Upper lobe of left lung (tissue), 4 donors: ENCODE measurements at regions not wholly inside any gene's neighbourhood (a gene's known extent, or its start where the extent isn't known, plus 50 kb on each side); places are given as distances from the start of the nearest gene placed in this dataset.

Experiments used
- CTCF ChIP-seq, 6 experiments: fragments of 450-650 bp in 4 of 6; fragments of 200-600 bp in 2 of 6; sonication (generic) in 2 of 6; IDR thresholded peaks; one replicate each; pipeline ENCODE4 v1.5.1; 2016 to 2019; ENCODE audit warnings: antibody characterized with exemption in 6 of 6
- EP300 ChIP-seq, 4 donors: sonication (generic); formaldehyde crosslinking; IDR thresholded peaks; one replicate each; pipeline ENCODE4 v1.5.1; 2017; ENCODE audit warnings: antibody characterized with exemption in 4 of 4, control low read depth in 2 of 4
- POLR2A ChIP-seq, 4 donors: fragments of 450-650 bp; IDR thresholded peaks; one replicate each; pipeline ENCODE4 v1.5.1; 2016 to 2017; ENCODE audit warnings: antibody characterized with exemption in 4 of 4, mild to moderate bottlenecking in 2 of 4
- POLR2AphosphoS5 ChIP-seq, 2 donors: sonication (generic); formaldehyde crosslinking; IDR thresholded peaks; one replicate each; pipeline ENCODE4 v1.5.1; 2017; ENCODE audit warnings: antibody characterized with exemption in 2 of 2

DNA sequence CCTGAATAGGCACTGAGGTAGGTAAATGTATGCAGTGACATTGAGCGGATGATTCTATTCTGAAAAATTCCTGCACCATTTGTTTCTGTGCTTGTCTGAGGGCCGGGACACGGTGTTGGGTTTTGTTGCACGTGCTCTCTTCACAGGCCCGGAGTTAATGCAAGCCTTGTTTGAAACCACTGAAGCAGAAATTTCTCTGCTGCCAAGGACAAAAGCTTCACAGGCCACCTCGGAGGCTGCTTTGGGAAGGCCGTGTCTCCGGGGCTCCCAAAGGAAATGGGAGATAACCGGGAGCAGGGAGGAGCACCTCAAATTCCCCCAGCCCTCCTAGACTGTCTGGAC lies 179.4 kb downstream of the OPA1 start:
- TF ChIP-seq CTCF (IDR thresholded peaks at IDR 0.05) (no peak), POLR2AphosphoS5 (IDR thresholded peaks at IDR 0.05) (no peak), POLR2A (IDR thresholded peaks at IDR 0.05) (no peak), EP300 (IDR thresholded peaks at IDR 0.05) (no peak)
